Ishikawa (cell line): ENCODE measurements at regions not wholly inside any gene's neighbourhood (a gene's known extent, or its start where the extent isn't known, plus 50 kb on each side); places are given as distances from the start of the nearest gene placed in this dataset.

Source experiments
- FOXM1 ChIP-seq: IDR thresholded peaks from 2 replicates; pipeline ENCODE4 v1.6.1; 2012; ENCODE audit warnings: low read depth, borderline replicate concordance
- RAD21 ChIP-seq: IDR thresholded peaks from 2 replicates; pipeline ENCODE4 v1.6.1; 2012; ENCODE audit warnings: low read depth
- TCF12 ChIP-seq: IDR thresholded peaks from 2 replicates; pipeline ENCODE4 v1.6.1; 2012; ENCODE audit warnings: low read depth
- TEAD4 ChIP-seq: IDR thresholded peaks from 2 replicates; pipeline ENCODE4 v1.6.1; 2012
- YY1 ChIP-seq: IDR thresholded peaks from 2 replicates; pipeline ENCODE4 v1.6.1; 2012; ENCODE audit warnings: low read depth
- TF ChIP-seq, protein P1 (sequence below): IDR thresholded peaks from 2 replicates; pipeline ENCODE4 v1.6.1; 2012

- TF ChIP-seq TEAD4 (no peak), YY1 (no peak), RAD21 (no peak), FOXM1 (no peak), TCF12 (no peak)
- TF ChIP-seq, protein P1, sequence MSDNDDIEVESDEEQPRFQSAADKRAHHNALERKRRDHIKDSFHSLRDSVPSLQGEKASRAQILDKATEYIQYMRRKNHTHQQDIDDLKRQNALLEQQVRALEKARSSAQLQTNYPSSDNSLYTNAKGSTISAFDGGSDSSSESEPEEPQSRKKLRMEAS: no peak
These were observed 800.8 kb upstream of the GYPC start for GRCh38 chr2:125855204-125855603.
